H1 (cell line): ENCODE measurements at regions not wholly inside any gene's neighbourhood (a gene's known extent, or its start where the extent isn't known, plus 50 kb on each side); places are given as distances from the start of the nearest gene placed in this dataset.
A peak's percentile ranks its signal among the peaks of the same experiment; 100 is the strongest.

Experiments
- CTCF ChIA-PET: fragments of 300-600 bp; sonication (Branson Sonifier 250); formaldehyde crosslinking; loops from one replicate; lab custom pipeline; 2021; ENCODE audit not compliant: partially characterized antibody; lab: Charles Lee
- POLR2A ChIA-PET: fragments of 300-600 bp; sonication (Branson Sonifier 250); formaldehyde crosslinking; loops from one replicate; lab custom pipeline; 2021; ENCODE audit warnings: inconsistent platforms; ENCODE audit not compliant: partially characterized antibody; lab: Charles Lee
- DNase-seq, 2 experiments: peaks; one replicate each; pipeline versions ENCODE4 v3.0.0 to v3.0.0-alpha.2; 2010 to 2022; ENCODE audit warnings: low spot score in 2 of 2, low read depth in 1 of 2, mixed read lengths in 1 of 2
- FAIRE-seq: peaks from 2 replicates; lab custom pipeline; 2011; peaks lifted over from hg19 to GRCh38; lab: Jason Lieb, UNC
- H2AFZ ChIP-seq: 2 replicates; pipeline ENCODE4 v1.8.1; 2012; ENCODE audit warnings: low read length, inconsistent platforms
- H2AK5ac ChIP-seq: 2 replicates; pipeline ENCODE4 v1.6.1; 2013; ENCODE audit warnings: low read depth, low read length
- H2BK120ac ChIP-seq: replicated peaks from 2 replicates; pipeline ENCODE3; 2013; ENCODE audit warnings: low read depth, low read length, inconsistent platforms
- H2BK12ac ChIP-seq: 2 replicates; pipeline ENCODE4 v1.6.1; 2013; ENCODE audit warnings: low read depth, low read length
- H2BK15ac ChIP-seq: 2 replicates; pipeline ENCODE4 v1.6.1; 2013; ENCODE audit warnings: low read length
- H2BK20ac ChIP-seq: 2 replicates; pipeline ENCODE4 v1.6.1; 2013; ENCODE audit warnings: low read length
- H2BK5ac ChIP-seq: 2 replicates; pipeline ENCODE4 v1.6.1; 2013; ENCODE audit warnings: low read depth, low read length
- H3K14ac ChIP-seq: 2 replicates; pipeline ENCODE4 v1.6.1; 2013; ENCODE audit warnings: inconsistent platforms; ENCODE audit not compliant: insufficient read length
- H3K18ac ChIP-seq: 2 replicates; pipeline ENCODE4 v1.6.1; 2013; ENCODE audit warnings: low read length; ENCODE audit errors: extremely low read depth
- H3K23ac ChIP-seq: 2 replicates; pipeline ENCODE4 v1.6.1; 2013; ENCODE audit warnings: inconsistent platforms; ENCODE audit not compliant: insufficient read length
- H3K23me2 ChIP-seq: 2 replicates; pipeline ENCODE4 v1.6.1; 2013; ENCODE audit warnings: low read depth, low read length
- H3K27ac ChIP-seq: 2 replicates; pipeline ENCODE4 v1.6.1; 2011; ENCODE audit warnings: low read depth, low read length, inconsistent platforms
- H3K27me3 ChIP-seq, 4 experiments: replicated peaks in 1 of 4; 1 replicate in 1 of 4; 2 replicates in 3 of 4; pipeline versions ENCODE4 v1.6.1 to v1.8.1; 2011 to 2013; ENCODE audit warnings: low read length in 3 of 4, mild to moderate bottlenecking in 3 of 4, inconsistent platforms in 2 of 4, mixed read lengths in 2 of 4, moderate library complexity in 1 of 4; ENCODE audit not compliant: control insufficient read depth in 3 of 4, insufficient read depth in 3 of 4; ENCODE audit errors: extremely low read depth in 1 of 4
- H3K36me3 ChIP-seq, 4 experiments: 2 replicates each; pipeline versions ENCODE4 v1.6.1 to v1.8.1; 2011 to 2013; ENCODE audit warnings: mild to moderate bottlenecking in 4 of 4, low read length in 3 of 4, moderate library complexity in 2 of 4, control low read depth in 1 of 4, inconsistent platforms in 1 of 4; ENCODE audit not compliant: insufficient read depth in 4 of 4, control insufficient read depth in 2 of 4
- H3K4ac ChIP-seq: replicated peaks from 2 replicates; pipeline ENCODE3; 2013; ENCODE audit warnings: low read length, low read depth, mixed read lengths, inconsistent platforms; ENCODE audit not compliant: insufficient read length
- H3K4me1 ChIP-seq, 4 experiments: replicated peaks in 1 of 4; 1 replicate in 1 of 4; 2 replicates in 3 of 4; pipeline versions ENCODE4 v1.6.1 to v1.8.1; 2011 to 2013; ENCODE audit warnings: low read length in 3 of 4, inconsistent platforms in 2 of 4, mixed read lengths in 1 of 4; ENCODE audit not compliant: insufficient read depth in 4 of 4, control insufficient read depth in 3 of 4
- H3K4me2 ChIP-seq, 2 experiments: 2 replicates each; pipeline versions ENCODE4 v1.6.1 to v1.8.1; 2011 to 2013; ENCODE audit warnings: low read depth in 2 of 2, low read length in 2 of 2, control low read depth in 1 of 2, inconsistent platforms in 1 of 2, mild to moderate bottlenecking in 1 of 2; ENCODE audit not compliant: insufficient read depth in 1 of 2
- H3K4me3 ChIP-seq, 4 experiments: fragments of 200-600, 300-600 bp in 1 of 4; sonication (generic), shearing (Covaris generic), sonication (Bioruptor Twin) in 1 of 4; 2 replicates each; pipeline versions ENCODE4 v1.5.1 to v1.8.1; 2011 to 2016; ENCODE audit warnings: low read length in 4 of 4, low read depth in 3 of 4, control low read depth in 2 of 4, inconsistent platforms in 2 of 4, mild to moderate bottlenecking in 2 of 4, mixed read lengths in 1 of 4, moderate library complexity in 1 of 4; ENCODE audit not compliant: insufficient read depth in 2 of 4; ENCODE audit errors: extremely low read depth in 1 of 4
- H3K56ac ChIP-seq: replicated peaks from 2 replicates; pipeline ENCODE3; 2013; ENCODE audit warnings: low read depth, mild to moderate bottlenecking, mixed read lengths, low read length, inconsistent platforms; ENCODE audit not compliant: insufficient read length
- H3K79me1 ChIP-seq: 2 replicates; pipeline ENCODE4 v1.6.1; 2013; ENCODE audit warnings: low read depth, low read length, control low read depth
- H3K79me2 ChIP-seq, 2 experiments: 2 replicates each; pipeline versions ENCODE4 v1.6.1 to v1.8.1; 2012 to 2013; ENCODE audit warnings: low read length in 2 of 2, mild to moderate bottlenecking in 2 of 2, inconsistent platforms in 1 of 2; ENCODE audit not compliant: insufficient read depth in 2 of 2, control insufficient read depth in 1 of 2
- H3K9ac ChIP-seq, 4 experiments: replicated peaks in 1 of 4; 1 replicate in 1 of 4; 2 replicates in 3 of 4; pipeline versions ENCODE4 v1.6.1 to v1.8.1; 2011 to 2013; ENCODE audit warnings: low read depth in 3 of 4, low read length in 3 of 4, control low read depth in 2 of 4, mild to moderate bottlenecking in 2 of 4, moderate library complexity in 2 of 4, inconsistent platforms in 1 of 4; ENCODE audit errors: extremely low read depth in 1 of 4
- H3K9me3 ChIP-seq, 2 experiments: 2 replicates each; pipeline versions ENCODE4 v1.6.1 to v1.8.1; 2012 to 2013; ENCODE audit warnings: mild to moderate bottlenecking in 2 of 2, moderate library complexity in 2 of 2, control low read depth in 1 of 2, inconsistent platforms in 1 of 2, low read depth in 1 of 2, low read length in 1 of 2, mixed read lengths in 1 of 2; ENCODE audit not compliant: insufficient read depth in 2 of 2
- H4K20me1 ChIP-seq, 2 experiments: replicated peaks in 1 of 2; 2 replicates each; pipeline versions ENCODE3 to v1.8.1; 2011 to 2013; ENCODE audit warnings: inconsistent platforms in 2 of 2, low read length in 2 of 2, mild to moderate bottlenecking in 1 of 2; ENCODE audit not compliant: insufficient read depth in 2 of 2, control insufficient read depth in 1 of 2
- H4K5ac ChIP-seq: 2 replicates; pipeline ENCODE4 v1.6.1; 2013; ENCODE audit warnings: low read length, low read depth, mixed read lengths, inconsistent platforms; ENCODE audit not compliant: insufficient read length
- H4K8ac ChIP-seq: 2 replicates; pipeline ENCODE4 v1.8.0; 2013; ENCODE audit warnings: mild to moderate bottlenecking, moderate library complexity, low read length, inconsistent platforms; ENCODE audit not compliant: insufficient read depth; ENCODE audit errors: extremely low read depth
- H4K91ac ChIP-seq: replicated peaks from 2 replicates; pipeline ENCODE3; 2013; ENCODE audit warnings: low read length, mixed read lengths, inconsistent platforms; ENCODE audit not compliant: insufficient read length
- KDM4A ChIP-seq: IDR thresholded peaks from one replicate; pipeline ENCODE4 v1.7.1; 2012; ENCODE audit warnings: low read depth, mild to moderate bottlenecking, moderate library complexity, low read length, inconsistent platforms; ENCODE audit not compliant: severe bottlenecking
- MAFK ChIP-seq: IDR thresholded peaks from 2 replicates; pipeline ENCODE4 v1.6.1; 2012; ENCODE audit warnings: low read depth, mild to moderate bottlenecking, improper control_type of control experiment, low read length
- WGBS, 2 experiments: shearing (Covaris generic) in 1 of 2; methylation state at CpG; one replicate each; pipeline versions ENCODE4 v1.1.6 to v1.1.7; 2013 to 2015; ENCODE audit warnings: low lambda C conversion rate in 2 of 2, mixed read lengths in 2 of 2, inconsistent platforms in 1 of 2, low coverage in 1 of 2, missing lambda C conversion rate in 1 of 2; ENCODE audit not compliant: insufficient replicate concordance in 2 of 2, insufficient coverage in 1 of 2, insufficient read length in 1 of 2; ENCODE audit errors: extremely low coverage in 1 of 2, missing lambda C conversion rate in 1 of 2; 5-methylcytosine and 5-hydroxymethylcytosine counted together

DNA sequence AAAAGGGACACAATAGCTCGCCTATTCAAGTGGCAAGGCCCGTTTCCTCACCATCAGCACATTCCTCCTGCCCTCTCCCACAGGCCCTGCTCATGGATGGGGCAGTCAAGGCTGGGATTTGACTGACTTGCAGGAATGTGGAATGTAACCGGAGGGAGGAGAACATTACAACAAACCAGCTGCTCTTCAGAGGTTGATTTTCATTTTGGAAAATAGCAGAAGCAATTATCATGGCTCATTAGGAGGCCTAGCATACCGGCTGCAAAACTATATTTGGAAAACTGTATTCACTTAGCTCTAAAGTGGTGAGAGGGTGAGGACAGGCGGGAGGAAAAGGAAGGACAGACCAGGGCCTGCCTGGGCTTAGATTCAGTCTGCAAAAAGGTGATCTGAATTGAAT, 283.7 kb downstream of the CD83 start:
- Histone ChIP-seq H4K5ac (no peak overlapping the region), H3K56ac (no peak overlapping the region), H3K9ac (no peak overlapping the region), H3K4me2 (no peak overlapping the region), H4K20me1 (no peaks in the 10 kb centered on the region), H3K23me2 (no peaks in the 10 kb centered on the region), H3K18ac (no peak overlapping the region), H4K91ac (no peak overlapping the region), H3K79me1 (no peaks in the 10 kb centered on the region), H4K8ac (no peak overlapping the region), H3K27me3 (no peaks in the 10 kb centered on the region; a peak in 2 of 7 replicates), H2BK15ac (peak overlapping the region; percentile 54; the same call in 1 of the 2 replicates), H3K4ac (no peak overlapping the region), H2BK12ac (no peak overlapping the region), H3K9me3 (peaks cover 21 to 23% of the 10 kb centered on the region in 2 experiments), H2BK20ac (0 out of 2 replicates have a peak overlapping the region, but pooled peaks have one; percentile 44), H3K36me3 (peaks cover 0 to 12% (median 0%) of the 10 kb centered on the region in 4 experiments; a peak in 2 of 8 replicates), H3K23ac (no peak overlapping the region), H2AFZ (no peak overlapping the region), H3K4me3 (no peak overlapping the region), H3K14ac (no peak overlapping the region), H2AK5ac (0 out of 2 replicates have a peak overlapping the region, but pooled peaks have one; percentile 9), H3K27ac (no peak overlapping the region), H2BK120ac (no peak overlapping the region), H3K79me2 (no peaks in the 10 kb centered on the region), H3K4me1 (no peaks in the 10 kb centered on the region; a peak in 1 of 7 replicates), H2BK5ac (peak overlapping the region; percentile 14; the same call in 1 of the 2 replicates)
- CTCF ChIA-PET, result interaction anchor here (0.8 to 1.5 kb wide), 3 partner anchors 19 to 190 kb away, joined by 3 to 4 read pairs (median 3); no protein-coding TSS in a partner anchor
- WGBS, 2 experiments, result 85% methylated on average over 5 of the region's 5 CpGs; no CpG with 5 or more reads in 1 of the 2 experiments
- FAIRE-seq (no peak), DNase-seq (no peak)
- POLR2A ChIA-PET, result interaction anchor here (1.3 kb wide), 1 partner anchor 118 kb away, joined by 3 read pairs; no protein-coding TSS in a partner anchor
- TF ChIP-seq MAFK (0 out of 2 replicates have a peak, but pooled peaks have one; percentile 8), KDM4A (no peak)
